ENCODE measurements at regions not wholly inside any gene's neighbourhood (a gene's known extent, or its start where the extent isn't known, plus 50 kb on each side); places are given as distances from the start of the nearest gene placed in this dataset.

- intact Hi-C loops (cut with micrococcal nuclease) = no loop called here
- ChIA-PET CTCF (no interaction called here), POLR2A (no interaction called here), RAD21 (ENCODE audit: low non-redundant PET in 1 of 2, low total read pairs in 2 of 2, uncharacterized antibody in 2 of 2, unreplicated experiment in 2 of 2) (no interaction called here)
- Histone ChIP-seq H4K20me1 (ENCODE audit: insufficient read depth) (no peaks in the 10 kb centered on the region), H3K36me3 (ENCODE audit: control insufficient read depth in 1 of 2, insufficient read depth in 2 of 2, low read length in 2 of 2) (no peaks in the 10 kb centered on the region), H3K4me1 (ENCODE audit: control insufficient read depth in 1 of 2, insufficient read depth in 2 of 2, low read length in 2 of 2) (no peaks in the 10 kb centered on the region), H3K9ac (ENCODE audit: low read length) (no peak overlapping the region), H3K79me2 (ENCODE audit: insufficient read depth, low read length) (no peaks in the 10 kb centered on the region), H3K9me3 (ENCODE audit: control insufficient read depth in 1 of 2, insufficient read depth in 1 of 2, low read depth in 1 of 2, low read length in 2 of 2) (peaks cover 3 to 12% of the 10 kb centered on the region in 2 experiments; a peak in 2 of 4 replicates), H3K4me3 (replicated peaks in 1 of 2; ENCODE audit: low read depth in 1 of 2, low read length in 2 of 2) (no peak overlapping the region), H3K9me2 (ENCODE audit: insufficient read depth) (no peaks in the 10 kb centered on the region), H3K4me2 (ENCODE audit: low read length) (no peak overlapping the region), H3K27me3 (ENCODE audit: insufficient read depth, low read length) (no peaks in the 10 kb centered on the region), H2AFZ (ENCODE audit: low read depth, low read length, poor library complexity, severe bottlenecking) (no peak overlapping the region), H3K27ac (ENCODE audit: low read depth, low read length) (no peak overlapping the region)
- TF ChIP-seq SIN3A (IDR thresholded peaks at IDR 0.05; ENCODE audit: low read depth) (no peak), POLR2AphosphoS5 (IDR thresholded peaks at IDR 0.05; ENCODE audit: low read depth, low read length) (no peak), RAD21 (IDR thresholded peaks at IDR 0.05; ENCODE audit: low read depth) (no peak), YY1 (IDR thresholded peaks at IDR 0.05; ENCODE audit: extremely low read depth, insufficient replicate concordance, low read depth, low read length) (no peak), EZH2 (IDR thresholded peaks at IDR 0.05) (no peak), CBX3 (IDR thresholded peaks at IDR 0.05; ENCODE audit: low read depth) (no peak), ZFX (IDR thresholded peaks at IDR 0.05) (no peak), ELF1 (IDR thresholded peaks at IDR 0.05; ENCODE audit: borderline replicate concordance, low read depth) (no peak), JUND (IDR thresholded peaks at IDR 0.05) (no peak), CEBPB (IDR thresholded peaks at IDR 0.05; ENCODE audit: low read depth) (no peak), EZH2phosphoT487 (IDR thresholded peaks at IDR 0.05; ENCODE audit: borderline replicate concordance) (no peak), MAX (IDR thresholded peaks at IDR 0.05) (no peak), EGR1 (IDR thresholded peaks at IDR 0.05; ENCODE audit: low read depth) (no peak)
- DNase-seq (ENCODE audit: low read depth, low spot score) (no peak), ATAC-seq (no peak)
- BruUV-seq (replicated peaks) = no TSS peak
These were observed 1051.4 kb downstream of the AGBL1 start for GRCh38 chr15:87131067-87131466.

DNA sequence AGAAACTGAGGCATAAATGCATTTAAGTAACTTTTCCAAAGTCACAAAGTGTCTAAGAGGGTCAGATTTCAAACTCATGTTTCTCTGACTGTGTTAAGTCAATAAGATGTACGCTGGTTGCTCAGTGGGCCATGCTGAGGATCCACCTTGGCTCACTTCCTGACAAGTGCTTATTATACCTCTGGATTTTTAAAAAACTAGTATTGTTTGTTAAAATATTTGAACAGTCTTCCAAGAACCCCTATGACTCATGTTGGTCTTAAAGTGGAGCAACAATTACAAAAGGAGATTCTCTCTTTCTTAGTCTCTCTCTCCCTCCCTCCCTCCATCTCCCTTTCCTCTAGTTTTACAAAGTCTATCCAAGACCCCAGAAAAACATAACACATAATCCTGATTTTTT lies 1050.2 kb downstream of the AGBL1 start:
- no peaks in the 10 kb centered on the region for H3K9me2 ChIP-seq (ENCODE audit: insufficient read depth)
- no peak overlapping the region for H3K27ac ChIP-seq (ENCODE audit: low read depth, low read length)
- DNase-seq (ENCODE audit: low read depth, low spot score) = no peak
- no peaks in the 10 kb centered on the region for H3K79me2 ChIP-seq (ENCODE audit: insufficient read depth, low read length)
- no peak overlapping the region for H2AFZ ChIP-seq (ENCODE audit: low read depth, low read length, poor library complexity, severe bottlenecking)
- ChIA-PET POLR2A (no interaction called here), RAD21 (ENCODE audit: low non-redundant PET in 1 of 2, low total read pairs in 2 of 2, uncharacterized antibody in 2 of 2, unreplicated experiment in 2 of 2) (no interaction called here), CTCF (no interaction called here)
- ATAC-seq = no peak
- intact Hi-C loops (cut with micrococcal nuclease) = no loop called here
- H3K36me3 ChIP-seq (ENCODE audit: control insufficient read depth in 1 of 2, insufficient read depth in 2 of 2, low read length in 2 of 2) = no peaks in the 10 kb centered on the region
- H3K9ac ChIP-seq (ENCODE audit: low read length) = no peak overlapping the region
- H3K4me3 ChIP-seq (replicated peaks in 1 of 2; ENCODE audit: low read depth in 1 of 2, low read length in 2 of 2) = no peak overlapping the region
- no peaks in the 10 kb centered on the region for H3K4me1 ChIP-seq (ENCODE audit: control insufficient read depth in 1 of 2, insufficient read depth in 2 of 2, low read length in 2 of 2)
- no peaks in the 10 kb centered on the region for H4K20me1 ChIP-seq (ENCODE audit: insufficient read depth)
- no peak overlapping the region for H3K4me2 ChIP-seq (ENCODE audit: low read length)
- BruUV-seq (replicated peaks) = no TSS peak
- H3K27me3 ChIP-seq (ENCODE audit: insufficient read depth, low read length) = no peaks in the 10 kb centered on the region
- H3K9me3 ChIP-seq (ENCODE audit: control insufficient read depth in 1 of 2, insufficient read depth in 1 of 2, low read depth in 1 of 2, low read length in 2 of 2) = peaks cover 3 to 15% of the 10 kb centered on the region in 2 experiments; a peak in 2 of 4 replicates
- TF ChIP-seq RAD21 (IDR thresholded peaks at IDR 0.05; ENCODE audit: low read depth) (no peak), SIN3A (IDR thresholded peaks at IDR 0.05; ENCODE audit: low read depth) (no peak), SRF (IDR thresholded peaks at IDR 0.05; ENCODE audit: low read depth) (no peak), EZH2phosphoT487 (IDR thresholded peaks at IDR 0.05; ENCODE audit: borderline replicate concordance) (no peak), ATF3 (IDR thresholded peaks at IDR 0.05) (no peak), ZNF274 (IDR thresholded peaks at IDR 0.05; ENCODE audit: low read depth, low read length) (no peak), FOSL1 (IDR thresholded peaks at IDR 0.05; ENCODE audit: low read depth) (no peak), ZFX (IDR thresholded peaks at IDR 0.05) (no peak), POLR2A (IDR thresholded peaks at IDR 0.05; ENCODE audit: borderline replicate concordance, extremely low read depth, insufficient read depth, insufficient read length) (no peak), ELF1 (IDR thresholded peaks at IDR 0.05; ENCODE audit: borderline replicate concordance, low read depth) (no peak), POLR2AphosphoS5 (IDR thresholded peaks at IDR 0.05; ENCODE audit: low read depth, low read length) (no peak)
